SH-SY5Y (cell line): ENCODE measurements at regions not wholly inside any gene's neighbourhood (a gene's known extent, or its start where the extent isn't known, plus 50 kb on each side); places are given as distances from the start of the nearest gene placed in this dataset.

Source experiments
- GATA2 ChIP-seq: IDR thresholded peaks from 2 replicates; pipeline ENCODE4 v1.6.1; 2011; ENCODE audit warnings: mild to moderate bottlenecking, low read depth, low read length
- GATA3 ChIP-seq: IDR thresholded peaks from 2 replicates; pipeline ENCODE4 v1.6.1; 2011; ENCODE audit warnings: low read depth, mild to moderate bottlenecking, low read length, moderate library complexity

GRCh38 chr21:15208786-15209185, 144.0 kb upstream of the NRIP1 start:
- TF ChIP-seq GATA3, result no peak
- no peak for TF ChIP-seq GATA2
